GM18517 (cell line): ENCODE measurements at regions not wholly inside any gene's neighbourhood (a gene's known extent, or its start where the extent isn't known, plus 50 kb on each side); places are given as distances from the start of the nearest gene placed in this dataset.
"Not testable (repeated sequence)": the region's sequence is repeated elsewhere in the genome, so short reads cannot be mapped to it uniquely, and the experiment has no call there.

Experiments used
- ATAC-seq: cut with Tn5 transposase; IDR thresholded peaks from one replicate; pipeline ENCODE4 v1.9.1; 2021; ENCODE audit warnings: mild to moderate bottlenecking, moderate library complexity; ENCODE audit not compliant: unreplicated experiment

- no peak for ATAC-seq
Measured at GRCh38 chr2:128591022-128591860, 272.6 kb upstream of the HS6ST1 start.

GRCh38 chr2:128591861-128592822, 273.5 kb upstream of the HS6ST1 start:
- no peak for ATAC-seq

GRCh38 chr2:128593518-128593878, 274.8 kb upstream of the HS6ST1 start:
- no peak for ATAC-seq

- no peak for ATAC-seq
Measured at GRCh38 chr2:128593879-128594650, 275.4 kb upstream of the HS6ST1 start.

- no peak for ATAC-seq
Measured at GRCh38 chr2:128594651-128594910, 275.9 kb upstream of the HS6ST1 start.

GRCh38 chr2:128594953-128595677, 276.4 kb upstream of the HS6ST1 start:
- no peak for ATAC-seq

GRCh38 chr2:128595763-128596395, 277.2 kb upstream of the HS6ST1 start:
- ATAC-seq, result no peak

- no peak for ATAC-seq
Measured at GRCh38 chr2:128596396-128597120, 277.9 kb upstream of the HS6ST1 start.

GRCh38 chr2:128597121-128597762, 278.6 kb upstream of the HS6ST1 start:
- ATAC-seq, result no peak

GRCh38 chr2:128598260-128598659, 279.6 kb upstream of the HS6ST1 start:
- not testable (repeated sequence) for ATAC-seq

- no peak for ATAC-seq
Measured at GRCh38 chr2:128598862-128599441, 280.3 kb upstream of the HS6ST1 start.

- no peak for ATAC-seq
Measured at GRCh38 chr2:128599700-128600099, 281.0 kb upstream of the HS6ST1 start.

- ATAC-seq, result no peak
Measured at GRCh38 chr2:128600581-128601297, 282.1 kb upstream of the HS6ST1 start.

GRCh38 chr2:128601298-128602037, 282.8 kb upstream of the HS6ST1 start:
- ATAC-seq, result no peak

- no peak for ATAC-seq
Measured at GRCh38 chr2:128602038-128602698, 283.5 kb upstream of the HS6ST1 start.

- no peak for ATAC-seq
Measured at GRCh38 chr2:128602699-128603101, 284.0 kb upstream of the HS6ST1 start.

GRCh38 chr2:128603411-128603924, 284.8 kb upstream of the HS6ST1 start:
- no peak for ATAC-seq
